GM12878 (cell line): ENCODE measurements at regions not wholly inside any gene's neighbourhood (a gene's known extent, or its start where the extent isn't known, plus 50 kb on each side); places are given as distances from the start of the nearest gene placed in this dataset.

ENCODE experiments used
- ATAC-seq: fragments of 200-7000 bp; cut with Tn5 transposase; 3 replicates; pipeline ENCODE4 v1.9.1; 2020; ENCODE audit warnings: mild to moderate bottlenecking, moderate library complexity
- BruUV-seq: library from RNA; stranded (reverse); fragments of 400-500 nt; replicated peaks from 2 replicates; lab custom pipeline; 2021; lab: Mats Ljungman, UMichigan
- CTCF ChIA-PET: fragments of 300-600 bp; sonication (Branson Sonifier 250); formaldehyde crosslinking; extraction: SDS; loops from one replicate; lab custom pipeline; 2021; ENCODE audit warnings: inconsistent platforms; lab: Yijun Ruan, JAX
- POLR2A ChIA-PET: fragments of 350-600 bp; formaldehyde crosslinking; extraction: SDS; loops from one replicate; lab custom pipeline; 2021; ENCODE audit warnings: inconsistent platforms; lab: Charles Lee
- RAD21 ChIA-PET: fragments of 300-600 bp; sonication (Branson Sonifier 250); formaldehyde crosslinking; loops from one replicate; lab custom pipeline; 2023; ENCODE audit warnings: antibody characterized with exemption; ENCODE audit not compliant: unreplicated experiment; lab: Charles Lee
- SMC1A ChIA-PET: fragments of 300-600 bp; sonication (Branson Sonifier 250); formaldehyde crosslinking; loops from one replicate; lab custom pipeline; 2023; ENCODE audit not compliant: unreplicated experiment, uncharacterized antibody; lab: Charles Lee
- DNase-seq: peaks from one replicate; pipeline ENCODE4 v3.0.0-alpha.2; 2011; ENCODE audit warnings: low read depth, low spot score
- FAIRE-seq: peaks from 3 replicates; lab custom pipeline; 2011; peaks lifted over from hg19 to GRCh38; lab: Jason Lieb, UNC
- H2AFZ ChIP-seq: 2 replicates; pipeline ENCODE4 v1.6.0; 2011; ENCODE audit warnings: low read depth, low read length, control low read depth; ENCODE audit not compliant: control insufficient read depth
- H3K27ac ChIP-seq: 2 replicates; pipeline ENCODE4 v1.5.1; 2011; ENCODE audit warnings: control low read depth; ENCODE audit not compliant: control insufficient read depth, insufficient read depth
- H3K27me3 ChIP-seq, 2 experiments: replicated peaks in 1 of 2; 2 replicates each; pipeline versions ENCODE4 v1.6.0 to v1.6.1; 2011; ENCODE audit warnings: low read length in 1 of 2; ENCODE audit not compliant: control insufficient read depth in 2 of 2, insufficient read depth in 2 of 2
- H3K36me3 ChIP-seq, 2 experiments: 2 replicates each; pipeline ENCODE4 v1.5.1; 2011; ENCODE audit warnings: low read length in 1 of 2; ENCODE audit not compliant: control insufficient read depth in 2 of 2, insufficient read depth in 2 of 2
- H3K4me1 ChIP-seq: 2 replicates; pipeline ENCODE4 v1.6.1; 2011; ENCODE audit warnings: mild to moderate bottlenecking, low read length, moderate library complexity, mixed read lengths; ENCODE audit not compliant: control insufficient read depth, insufficient read depth
- H3K4me2 ChIP-seq: 2 replicates; pipeline ENCODE4 v1.6.0; 2011; ENCODE audit warnings: control low read depth; ENCODE audit not compliant: control insufficient read depth, insufficient read depth
- H3K4me3 ChIP-seq: fragments of 200-600 bp; sonication (generic); 2 replicates; pipeline ENCODE4 v1.5.1; 2016
- H3K79me2 ChIP-seq: 2 replicates; pipeline ENCODE4 v1.6.0; 2011; ENCODE audit warnings: low read length; ENCODE audit not compliant: control insufficient read depth, insufficient read depth
- H3K9ac ChIP-seq: 2 replicates; pipeline ENCODE4 v1.8.0; 2011; ENCODE audit warnings: low read length, control low read depth, mixed read lengths; ENCODE audit not compliant: control insufficient read depth, insufficient read depth
- H3K9me3 ChIP-seq: replicated peaks from 3 replicates; pipeline ENCODE4 v1.5.1; 2011; ENCODE audit warnings: mild to moderate bottlenecking, low read length; ENCODE audit not compliant: control insufficient read depth, insufficient read depth
- H4K20me1 ChIP-seq: 2 replicates; pipeline ENCODE4 v1.6.0; 2011; ENCODE audit not compliant: control insufficient read depth, insufficient read depth
- ASH2L ChIP-seq: fragments of 300-600, 200-600 bp; sonication (generic); IDR thresholded peaks from 2 replicates; pipeline ENCODE4 v1.6.1; 2017; ENCODE audit warnings: low read depth, mild to moderate bottlenecking, borderline replicate concordance
- CEBPB ChIP-seq, 2 experiments: fragments of 150-350 bp in 1 of 2; IDR thresholded peaks; 2 replicates each; pipeline ENCODE4 v1.6.1; 2012 to 2014; ENCODE audit warnings: low read depth in 2 of 2, low read length in 2 of 2, borderline replicate concordance in 1 of 2, inconsistent platforms in 1 of 2
- HDAC6 ChIP-seq: fragments of 200-600 bp; sonication (generic); IDR thresholded peaks from one replicate; pipeline ENCODE4 v1.8.0; 2017; ENCODE audit warnings: antibody characterized with exemption; ENCODE audit not compliant: unreplicated experiment
- HSF1 ChIP-seq: fragments of 150-350 bp; IDR thresholded peaks from 2 replicates; pipeline ENCODE4 v1.6.1; 2014; ENCODE audit warnings: mild to moderate bottlenecking, low read depth, low read length
- NR2C1 ChIP-seq: fragments of 450-650 bp; IDR thresholded peaks from 2 replicates; pipeline ENCODE4 v1.6.1; 2017; ENCODE audit warnings: antibody characterized with exemption, mild to moderate bottlenecking, moderate library complexity
- TBL1XR1 ChIP-seq: IDR thresholded peaks from 2 replicates; pipeline ENCODE4 v1.6.1; 2012; ENCODE audit warnings: low read depth, low read length, improper control_type of control experiment
- ZNF217 ChIP-seq: fragments of 450-650 bp; IDR thresholded peaks from 2 replicates; pipeline ENCODE4 v1.6.1; 2017; ENCODE audit warnings: antibody characterized with exemption, mild to moderate bottlenecking
- WGBS: methylation state at CpG from one replicate; pipeline ENCODE4 v1.1.6; 2016; ENCODE audit warnings: low lambda C conversion rate; ENCODE audit not compliant: insufficient replicate concordance, insufficient coverage; ENCODE audit errors: missing lambda C conversion rate; 5-methylcytosine and 5-hydroxymethylcytosine counted together
- in situ Hi-C: fragments of 300-500 bp; cut with MboI; formaldehyde crosslinking; loops from 9 replicates; pipeline ENCODE4 v1.14.3; 2018; ENCODE audit warnings: mixed read lengths
- intact Hi-C: fragments of 100-400 bp; cut with micrococcal nuclease; formaldehyde crosslinking; loops from one replicate; pipeline ENCODE4 v1.14.2; 2022; ENCODE audit not compliant: unreplicated experiment

- H3K9ac ChIP-seq, result no peak overlapping the region
- FAIRE-seq (no peak), DNase-seq (no peak), ATAC-seq (no peak)
- no peaks in the 10 kb centered on the region for H3K79me2 ChIP-seq
- no peaks in the 10 kb centered on the region for H3K27me3 ChIP-seq
- no peak for TF ChIP-seq ZNF217
- no peak for TF ChIP-seq NR2C1
- no peak for TF ChIP-seq HDAC6
- no peak for TF ChIP-seq ASH2L
- TF ChIP-seq TBL1XR1, result no peak
- TF ChIP-seq HSF1, result no peak
- RAD21 ChIA-PET, result no interaction called here
- CTCF ChIA-PET, result interaction anchor here (1.3 kb wide), 1 partner anchor 130 kb away, joined by 3 read pairs; no protein-coding TSS in a partner anchor
- no peaks in the 10 kb centered on the region for H3K9me3 ChIP-seq
- H4K20me1 ChIP-seq, result no peaks in the 10 kb centered on the region
- SMC1A ChIA-PET, result interaction anchor here (0.7 to 1.0 kb wide), 2 partner anchors 27 to 33 kb away, joined by 3 read pairs; no protein-coding TSS in a partner anchor
- intact Hi-C loops (no loop called here), in situ Hi-C loops (no loop called here)
- BruUV-seq, result no TSS peak
- H3K27ac ChIP-seq, result no peak overlapping the region
- H3K4me3 ChIP-seq, result no peak overlapping the region
- no peaks in the 10 kb centered on the region for H3K36me3 ChIP-seq
- no peak overlapping the region for H2AFZ ChIP-seq
- POLR2A ChIA-PET, result no interaction called here
- H3K4me1 ChIP-seq, result no peaks in the 10 kb centered on the region
- H3K4me2 ChIP-seq, result no peak overlapping the region
- whole genome bisulfite sequencing, result 4% methylated on average over 2 of the region's 2 CpGs
Observed at GRCh38 chr6:140182821-140183220, 808.4 kb upstream of the CITED2 start.

GRCh38 chr6:140181876-140182275 lies 807.4 kb upstream of the CITED2 start:
- no peaks in the 10 kb centered on the region for H3K36me3 ChIP-seq
- no peaks in the 10 kb centered on the region for H3K79me2 ChIP-seq
- H4K20me1 ChIP-seq, result no peaks in the 10 kb centered on the region
- WGBS, result 68% methylated on average over 2 of the region's 2 CpGs
- H3K27ac ChIP-seq, result no peak overlapping the region
- TF ChIP-seq CEBPB (IDR thresholded peaks at IDR 0.05; ENCODE audit: borderline replicate concordance in 1 of 2, low read depth in 2 of 2, low read length in 2 of 2), result no peak
- TF ChIP-seq, all 136 proteins: peak for 0
- ChIA-PET CTCF (no interaction called here), SMC1A (no interaction called here), RAD21 (no interaction called here), POLR2A (interaction anchor here (0.6 kb wide), 1 partner anchor 213 kb away, joined by 3 read pairs; no protein-coding TSS in a partner anchor)
- in situ Hi-C loops, result no loop called here
- intact Hi-C loops, result no loop called here
- DNase-seq (no peak), ATAC-seq (no peak), FAIRE-seq (no peak)
- BruUV-seq, result no TSS peak
- Histone ChIP-seq H3K9ac (no peak overlapping the region), H3K9me3 (no peaks in the 10 kb centered on the region), H3K4me3 (no peak overlapping the region), H3K27me3 (no peaks in the 10 kb centered on the region), H3K4me1 (no peaks in the 10 kb centered on the region), H3K4me2 (no peak overlapping the region), H2AFZ (no peak overlapping the region)
